ENCODE measurements at regions not wholly inside any gene's neighbourhood (a gene's known extent, or its start where the extent isn't known, plus 50 kb on each side); places are given as distances from the start of the nearest gene placed in this dataset.
"Not testable (repeated sequence)": the region's sequence is repeated elsewhere in the genome, so short reads cannot be mapped to it uniquely, and the experiment has no call there.

- H3K36me3 ChIP-seq = no peaks in the 10 kb centered on the region
- TF ChIP-seq CTCF (IDR thresholded peaks at IDR 0.05; ENCODE audit: low read depth, low read length) = no peak
- H3K27ac ChIP-seq = no peak overlapping the region
- no peak for DNase-seq
- H3K27me3 ChIP-seq (ENCODE audit: insufficient read depth, low read depth, severe bottlenecking) = no peaks in the 10 kb centered on the region
- H3K4me3 ChIP-seq (ENCODE audit: low read depth, low read length) = no peak overlapping the region
- no peaks in the 10 kb centered on the region for H3K9me3 ChIP-seq (ENCODE audit: severe bottlenecking)
Observed at GRCh38 chr3:78087134-78087533, 1047.2 kb downstream of the ROBO2 start.

GRCh38 chr3:78088006-78088405, 1048.1 kb downstream of the ROBO2 start:
- no peaks in the 10 kb centered on the region for H3K36me3 ChIP-seq
- no peaks in the 10 kb centered on the region for H3K27me3 ChIP-seq (ENCODE audit: insufficient read depth, low read depth, severe bottlenecking)
- TF ChIP-seq CTCF (IDR thresholded peaks at IDR 0.05; ENCODE audit: low read depth, low read length) = no peak
- DNase-seq = no peak
- H3K27ac ChIP-seq = no peak overlapping the region
- H3K9me3 ChIP-seq (ENCODE audit: severe bottlenecking) = no peaks in the 10 kb centered on the region
- no peak overlapping the region for H3K4me3 ChIP-seq (ENCODE audit: low read depth, low read length)

- no peak for DNase-seq
- H3K36me3 ChIP-seq = no peaks in the 10 kb centered on the region
- no peaks in the 10 kb centered on the region for H3K9me3 ChIP-seq (ENCODE audit: severe bottlenecking)
- TF ChIP-seq CTCF (IDR thresholded peaks at IDR 0.05; ENCODE audit: low read depth, low read length) = no peak
- no peaks in the 10 kb centered on the region for H3K27me3 ChIP-seq (ENCODE audit: insufficient read depth, low read depth, severe bottlenecking)
- H3K27ac ChIP-seq = no peak overlapping the region
- no peak overlapping the region for H3K4me3 ChIP-seq (ENCODE audit: low read depth, low read length)
Observed at GRCh38 chr3:78090382-78090781, 1050.5 kb downstream of the ROBO2 start.

DNA sequence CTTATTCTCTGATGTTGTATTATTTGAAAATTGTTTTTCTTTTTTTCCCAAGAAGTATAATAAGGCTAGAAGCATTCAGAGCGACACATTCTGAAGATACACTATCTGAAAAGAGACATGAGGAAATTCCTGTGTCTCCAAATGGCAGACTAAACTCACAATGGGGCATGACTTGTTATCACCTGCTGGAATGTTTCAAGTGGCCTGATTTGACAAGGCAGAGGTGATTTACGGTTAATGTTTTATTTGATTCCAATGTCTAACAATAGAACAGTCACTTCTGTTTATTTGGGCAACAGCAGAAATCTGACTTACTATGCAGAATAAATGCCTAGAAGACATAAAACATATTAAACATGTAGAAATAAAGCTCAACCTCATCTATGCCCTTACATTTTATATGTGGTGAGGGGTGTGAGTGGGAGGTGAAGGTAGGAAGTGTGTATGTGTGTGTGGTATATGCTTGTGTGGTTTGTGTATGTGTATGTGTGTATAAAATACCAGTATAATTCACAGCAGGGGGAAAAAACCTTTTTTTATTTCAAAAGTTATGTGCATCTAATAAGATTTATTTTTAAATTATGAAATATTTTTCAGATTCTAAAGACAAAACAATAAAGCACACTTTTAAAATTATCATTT, 1051.7 kb downstream of the ROBO2 start:
- H3K27ac ChIP-seq = no peak overlapping the region
- H3K9me3 ChIP-seq (ENCODE audit: severe bottlenecking) = no peaks in the 10 kb centered on the region
- TF ChIP-seq CTCF (IDR thresholded peaks at IDR 0.05; ENCODE audit: low read depth, low read length) = no peak
- no peak for DNase-seq
- no peak overlapping the region for H3K4me3 ChIP-seq (ENCODE audit: low read depth, low read length)
- no peaks in the 10 kb centered on the region for H3K36me3 ChIP-seq
- no peaks in the 10 kb centered on the region for H3K27me3 ChIP-seq (ENCODE audit: insufficient read depth, low read depth, severe bottlenecking)

DNA sequence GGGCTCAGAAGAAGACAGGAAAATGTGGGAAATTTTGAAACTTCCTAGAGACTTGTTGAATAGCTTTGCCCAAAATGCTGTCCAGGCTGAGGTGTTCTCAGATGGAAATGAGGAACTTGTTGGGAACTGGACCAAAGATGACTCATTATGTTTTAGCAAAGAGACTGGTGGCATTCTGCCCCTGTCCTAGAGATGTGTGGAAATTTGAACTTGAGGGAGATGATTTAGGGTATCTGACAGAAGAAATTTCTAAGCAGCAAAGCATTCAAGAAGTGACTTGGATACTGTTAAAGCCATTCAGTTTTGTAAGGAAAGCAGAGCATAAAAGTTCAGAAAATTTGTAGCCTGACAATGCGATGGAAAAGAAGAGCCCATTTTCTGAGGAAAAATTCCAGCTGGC, 1052.7 kb downstream of the ROBO2 start:
- not testable (repeated sequence) for H3K36me3 ChIP-seq; H3K4me3 ChIP-seq (ENCODE audit: low read depth, low read length); H3K27ac ChIP-seq; H3K27me3 ChIP-seq (ENCODE audit: insufficient read depth, low read depth, severe bottlenecking); DNase-seq; H3K9me3 ChIP-seq (ENCODE audit: severe bottlenecking)

DNA sequence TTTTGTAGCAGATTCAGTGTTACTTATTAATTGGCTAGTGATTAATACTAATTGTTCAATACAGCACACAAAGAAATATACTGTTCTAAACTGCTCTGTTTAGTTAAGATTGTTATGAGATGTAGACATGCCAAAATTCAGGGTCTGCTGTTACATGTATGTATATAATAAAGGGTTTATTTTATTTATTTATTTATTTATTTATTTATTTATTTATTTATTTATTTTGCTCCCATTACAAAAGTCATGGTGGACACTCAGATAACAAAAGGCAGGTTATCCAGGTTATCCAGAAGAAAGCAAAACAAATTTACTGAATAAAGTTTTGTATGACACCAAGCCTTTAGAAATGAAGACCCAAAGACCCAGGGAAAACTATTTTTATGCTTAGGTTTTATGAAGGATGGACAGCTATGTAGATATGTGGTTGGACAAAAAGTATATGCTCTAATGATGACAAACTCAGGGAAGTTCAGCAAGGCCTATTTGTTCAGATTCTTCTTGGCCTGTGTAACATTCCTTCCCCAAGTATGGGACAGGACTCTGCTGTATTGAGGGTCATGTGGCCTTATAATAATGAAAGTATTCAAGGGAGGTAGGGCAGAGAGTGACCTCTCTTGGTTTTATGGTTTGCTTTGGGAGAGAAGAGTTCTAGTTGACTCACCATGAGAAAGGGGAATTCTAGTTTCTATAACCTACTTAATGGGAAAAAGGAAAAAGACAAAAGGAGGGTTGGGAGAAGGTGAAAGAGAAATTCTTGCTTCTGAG, 1056.8 kb downstream of the ROBO2 start:
- no peaks in the 10 kb centered on the region for H3K9me3 ChIP-seq (ENCODE audit: severe bottlenecking)
- H3K27me3 ChIP-seq (ENCODE audit: insufficient read depth, low read depth, severe bottlenecking) = no peaks in the 10 kb centered on the region
- no peaks in the 10 kb centered on the region for H3K36me3 ChIP-seq
- no peak overlapping the region for H3K4me3 ChIP-seq (ENCODE audit: low read depth, low read length)
- no peak overlapping the region for H3K27ac ChIP-seq
- no peak for DNase-seq
- no peak for TF ChIP-seq CTCF (IDR thresholded peaks at IDR 0.05; ENCODE audit: low read depth, low read length)
